Astrocyte (in vitro differentiated cells and primary cell): ENCODE measurements at regions not wholly inside any gene's neighbourhood (a gene's known extent, or its start where the extent isn't known, plus 50 kb on each side); places are given as distances from the start of the nearest gene placed in this dataset.

Experiments used
- CTCF ChIP-seq: IDR thresholded peaks from 2 replicates; pipeline ENCODE4 v1.5.1; 2011; ENCODE audit warnings: low read depth, mild to moderate bottlenecking, inconsistent platforms, low read length, moderate library complexity; ENCODE audit not compliant: insufficient read depth
- EZH2 ChIP-seq: IDR thresholded peaks from 2 replicates; pipeline ENCODE4 v1.6.1; 2012; ENCODE audit warnings: mild to moderate bottlenecking, low read length, inconsistent platforms; ENCODE audit not compliant: insufficient read depth

DNA sequence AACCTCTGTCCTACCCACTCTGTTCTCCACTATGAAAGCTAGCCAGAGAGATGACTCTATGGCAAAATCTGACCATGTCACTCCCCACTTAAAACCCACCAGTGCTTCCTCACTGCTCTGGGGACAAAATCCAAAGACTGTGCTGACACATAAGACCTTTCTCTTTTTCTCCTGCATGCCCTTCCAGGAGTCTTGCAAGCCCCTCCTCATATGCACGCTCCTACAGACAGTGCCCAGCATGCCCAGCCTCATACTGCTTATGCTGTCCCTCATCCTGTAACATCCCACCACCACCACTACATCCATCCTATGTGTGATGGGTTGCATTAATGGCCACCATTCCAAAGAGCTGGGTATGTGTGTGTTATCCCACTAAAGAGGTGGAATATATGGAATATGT lies 118.3 kb downstream of the BUD13 start:
- TF ChIP-seq CTCF: no peak
- no peak for TF ChIP-seq EZH2
